Thyroid gland (tissue), 4 donors: ENCODE measurements at regions not wholly inside any gene's neighbourhood (a gene's known extent, or its start where the extent isn't known, plus 50 kb on each side); places are given as distances from the start of the nearest gene placed in this dataset.
"Not testable (repeated sequence)": the region's sequence is repeated elsewhere in the genome, so short reads cannot be mapped to it uniquely, and the experiment has no call there.

Experiments used
- DNase-seq, 2 donors: peaks; one replicate each; pipeline ENCODE4 v3.0.0-alpha.2; 2019
- H3K27ac ChIP-seq, 3 donors: fragments of 200-600 bp; sonication (generic); 1 replicate in 2 of 3; 2 replicates in 1 of 3; pipeline ENCODE4 v1.5.1; 2016 to 2019; ENCODE audit warnings: mild to moderate bottlenecking in 1 of 3, moderate library complexity in 1 of 3
- H3K27me3 ChIP-seq: fragments of 200-600 bp; sonication (generic); one replicate; pipeline ENCODE4 v1.5.1; 2019
- H3K36me3 ChIP-seq, 2 donors: fragments of 200-600 bp; sonication (generic); one replicate each; pipeline ENCODE4 v1.5.1; 2016 to 2019
- H3K4me1 ChIP-seq, 2 donors: fragments of 200-600 bp; sonication (generic); one replicate each; pipeline ENCODE4 v1.5.1; 2017 to 2019
- H3K4me3 ChIP-seq, 3 donors: fragments of 200-600 bp; sonication (generic); replicated peaks in 1 of 3; 1 replicate in 2 of 3; 2 replicates in 1 of 3; pipeline ENCODE4 v1.5.1; 2016; ENCODE audit warnings: mild to moderate bottlenecking in 1 of 3
- H3K9me3 ChIP-seq: fragments of 200-600 bp; sonication (generic); one replicate; pipeline ENCODE4 v1.5.1; 2017
- POLR2A ChIP-seq, 2 donors: fragments of 450-650 bp; IDR thresholded peaks; one replicate each; pipeline ENCODE4 v1.6.1; 2017; ENCODE audit warnings: antibody characterized with exemption in 2 of 2, mild to moderate bottlenecking in 2 of 2, moderate library complexity in 1 of 2
- WGBS, 2 donors: methylation state at CpG; one replicate each; pipeline ENCODE4 v1.1.5; 2017; 5-methylcytosine and 5-hydroxymethylcytosine counted together
- intact Hi-C: fragments of 100-400 bp; cut with DNase I; formaldehyde crosslinking; loops from one replicate; pipeline ENCODE4 v1.15.1; 2023
- TF ChIP-seq, protein P1 (sequence below), 6 experiments: fragments of 200-600 bp in 3 of 6; fragments of 450-650 bp in 3 of 6; sonication (generic) in 3 of 6; IDR thresholded peaks; one replicate each; pipeline ENCODE4 v1.5.1; 2016 to 2019; ENCODE audit warnings: antibody characterized with exemption in 6 of 6, mild to moderate bottlenecking in 2 of 6, inconsistent platforms in 1 of 6, moderate library complexity in 1 of 6

DNA sequence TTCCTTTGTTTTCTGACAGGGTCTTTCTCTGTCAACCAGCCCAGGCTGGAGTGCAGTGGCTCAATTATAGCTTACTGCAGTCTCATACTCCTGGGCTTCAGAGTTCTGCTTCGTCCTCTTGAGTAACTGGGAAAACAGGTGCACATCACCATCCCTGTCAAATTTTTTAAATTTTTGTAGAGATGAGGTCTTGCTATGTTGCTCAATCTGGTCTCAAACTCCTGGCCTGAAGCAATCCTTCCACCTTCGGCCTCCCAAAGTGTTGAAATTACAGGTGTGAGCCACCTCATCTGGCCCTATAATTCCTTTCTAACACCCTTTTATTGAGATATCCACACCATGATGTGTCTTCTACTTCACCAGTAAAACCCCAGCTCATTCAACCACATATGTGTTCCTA lies 341.6 kb upstream of the PCSK5 start:
- 94 to 95% methylated on average over 2 of the region's 2 CpGs for WGBS, 2 donors
- H3K27me3 ChIP-seq = no peaks in the 10 kb centered on the region

DNA sequence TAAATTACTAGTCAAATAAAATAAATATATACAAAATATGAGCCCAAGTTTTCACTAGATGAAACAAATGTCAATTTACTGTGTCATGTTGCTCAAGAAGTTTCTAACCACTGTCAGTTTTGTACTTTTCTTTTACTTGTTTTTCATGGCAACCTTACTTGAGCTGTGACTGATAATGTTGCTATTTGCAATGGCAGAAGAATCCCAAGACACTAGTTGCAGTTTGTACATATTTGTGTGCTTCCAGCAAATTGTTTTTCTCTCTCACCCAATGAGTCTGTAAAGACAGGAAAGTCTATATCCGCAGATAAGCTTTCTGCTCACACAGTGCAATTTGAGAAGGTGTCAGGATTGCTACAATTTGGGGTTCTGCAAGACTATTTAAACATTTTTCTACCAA lies 338.6 kb upstream of the PCSK5 start:
- WGBS, 2 donors = 73 to 85% methylated on average over 1 of the region's 1 CpG
- no peaks in the 10 kb centered on the region for H3K36me3 ChIP-seq

More for the DNA sequence above, 341.6 kb upstream of the PCSK5 start:
- H3K36me3 ChIP-seq = no peaks in the 10 kb centered on the region
- DNase-seq = no peak
- peaks cover 0 to 3% of the 10 kb centered on the region in 2 donors for H3K4me1 ChIP-seq
- TF ChIP-seq POLR2A (IDR thresholded peaks at IDR 0.05) = no peak
- TF ChIP-seq, protein P1, sequence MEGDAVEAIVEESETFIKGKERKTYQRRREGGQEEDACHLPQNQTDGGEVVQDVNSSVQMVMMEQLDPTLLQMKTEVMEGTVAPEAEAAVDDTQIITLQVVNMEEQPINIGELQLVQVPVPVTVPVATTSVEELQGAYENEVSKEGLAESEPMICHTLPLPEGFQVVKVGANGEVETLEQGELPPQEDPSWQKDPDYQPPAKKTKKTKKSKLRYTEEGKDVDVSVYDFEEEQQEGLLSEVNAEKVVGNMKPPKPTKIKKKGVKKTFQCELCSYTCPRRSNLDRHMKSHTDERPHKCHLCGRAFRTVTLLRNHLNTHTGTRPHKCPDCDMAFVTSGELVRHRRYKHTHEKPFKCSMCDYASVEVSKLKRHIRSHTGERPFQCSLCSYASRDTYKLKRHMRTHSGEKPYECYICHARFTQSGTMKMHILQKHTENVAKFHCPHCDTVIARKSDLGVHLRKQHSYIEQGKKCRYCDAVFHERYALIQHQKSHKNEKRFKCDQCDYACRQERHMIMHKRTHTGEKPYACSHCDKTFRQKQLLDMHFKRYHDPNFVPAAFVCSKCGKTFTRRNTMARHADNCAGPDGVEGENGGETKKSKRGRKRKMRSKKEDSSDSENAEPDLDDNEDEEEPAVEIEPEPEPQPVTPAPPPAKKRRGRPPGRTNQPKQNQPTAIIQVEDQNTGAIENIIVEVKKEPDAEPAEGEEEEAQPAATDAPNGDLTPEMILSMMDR (IDR thresholded peaks at IDR 0.05) = no peak
- no peaks in the 10 kb centered on the region for H3K9me3 ChIP-seq
- H3K27ac ChIP-seq = no peak overlapping the region
- no peak overlapping the region for H3K4me3 ChIP-seq
- intact Hi-C loops = no loop called here

DNA sequence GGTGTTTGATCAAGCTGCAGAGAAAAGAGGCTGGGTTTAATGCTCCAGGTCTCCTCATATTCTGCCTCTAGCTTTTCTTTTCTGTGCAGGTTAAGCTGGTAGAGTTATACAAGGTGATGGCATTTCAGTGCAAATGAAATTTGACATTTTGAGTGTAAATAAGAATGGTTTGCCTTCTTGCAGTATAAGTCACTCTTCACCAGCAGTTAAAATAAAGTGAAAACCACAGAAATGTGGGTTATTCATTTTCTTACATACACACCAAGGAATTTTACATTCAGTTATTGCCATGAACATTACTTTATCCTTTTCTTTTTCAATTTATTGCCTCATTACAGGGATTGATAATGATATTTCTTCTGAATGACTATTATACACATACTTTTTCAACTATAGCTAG lies 337.5 kb upstream of the PCSK5 start:
- Histone ChIP-seq H3K27ac (no peak overlapping the region), H3K4me3 (no peak overlapping the region), H3K36me3 (no peaks in the 10 kb centered on the region), H3K9me3 (no peaks in the 10 kb centered on the region), H3K4me1 (no peaks in the 10 kb centered on the region), H3K27me3 (no peaks in the 10 kb centered on the region)
- intact Hi-C loops = no loop called here
- DNase-seq = no peak
- TF ChIP-seq POLR2A (IDR thresholded peaks at IDR 0.05) = no peak
- TF ChIP-seq, protein P1 (IDR thresholded peaks at IDR 0.05) = no peak

More for the DNA sequence above, 338.6 kb upstream of the PCSK5 start:
- Histone ChIP-seq H3K9me3 (no peaks in the 10 kb centered on the region), H3K27ac (no peak overlapping the region), H3K4me1 (no peaks in the 10 kb centered on the region), H3K4me3 (no peak overlapping the region), H3K27me3 (no peaks in the 10 kb centered on the region)
- no peak for DNase-seq
- intact Hi-C loops = no loop called here
- TF ChIP-seq POLR2A (IDR thresholded peaks at IDR 0.05) = no peak
- TF ChIP-seq, protein P1 (IDR thresholded peaks at IDR 0.05) = no peak

DNA sequence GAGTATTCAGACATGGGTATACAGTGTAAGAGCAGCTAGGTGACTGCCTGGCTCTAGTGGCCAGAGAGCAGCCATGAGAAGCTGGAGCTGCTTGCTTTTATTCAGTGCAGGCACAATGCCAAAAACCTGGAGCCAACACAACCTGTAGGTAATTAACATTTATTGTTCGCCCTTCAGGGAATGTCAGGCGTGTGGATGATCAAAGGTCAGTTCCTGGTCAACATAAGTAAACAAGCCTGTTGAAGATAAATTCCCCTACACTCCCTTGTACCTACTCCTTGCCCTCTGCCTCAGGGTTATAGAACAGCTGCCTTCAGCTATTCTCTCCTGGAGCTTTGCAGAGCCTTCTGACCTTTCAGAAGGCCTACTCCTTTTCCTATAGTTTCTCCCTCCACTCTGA lies 323.7 kb upstream of the PCSK5 start:
- H3K9me3 ChIP-seq, H3K4me1 ChIP-seq, intact Hi-C loops, H3K36me3 ChIP-seq, DNase-seq, H3K27me3 ChIP-seq, H3K27ac ChIP-seq, H3K4me3 ChIP-seq: not testable (repeated sequence)
- WGBS, 2 donors = 74 to 94% methylated on average over 2 of the region's 2 CpGs

DNA sequence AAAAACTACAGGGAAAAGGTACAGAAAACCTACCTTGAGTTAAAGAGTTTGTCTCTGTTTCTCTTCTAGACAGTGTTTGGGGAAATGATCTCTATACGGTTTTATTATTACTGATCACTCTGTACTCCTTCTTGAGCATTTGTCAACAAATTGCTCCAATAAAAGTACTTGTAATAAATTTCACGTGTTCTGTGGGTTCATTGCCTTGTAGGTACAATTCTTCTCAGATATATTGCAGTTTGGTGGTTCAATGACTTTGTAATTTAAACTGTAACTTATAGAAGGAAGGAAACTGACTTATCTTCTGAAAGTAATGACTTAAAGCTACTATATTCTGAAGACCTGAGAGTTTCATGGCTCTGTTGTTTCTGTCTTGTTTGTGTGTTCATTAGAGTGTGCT lies 319.9 kb upstream of the PCSK5 start:
- intact Hi-C loops = no loop called here
- 35 to 48% methylated on average over 2 of the region's 2 CpGs for WGBS, 2 donors
- no peak for DNase-seq
- H3K9me3 ChIP-seq = no peaks in the 10 kb centered on the region
- no peak overlapping the region for H3K4me3 ChIP-seq
- no peaks in the 10 kb centered on the region for H3K36me3 ChIP-seq
- H3K27me3 ChIP-seq = no peaks in the 10 kb centered on the region
- TF ChIP-seq, protein P1 (IDR thresholded peaks at IDR 0.05) = no peak
- TF ChIP-seq POLR2A (IDR thresholded peaks at IDR 0.05) = no peak
- H3K4me1 ChIP-seq = no peaks in the 10 kb centered on the region
- no peak overlapping the region for H3K27ac ChIP-seq

DNA sequence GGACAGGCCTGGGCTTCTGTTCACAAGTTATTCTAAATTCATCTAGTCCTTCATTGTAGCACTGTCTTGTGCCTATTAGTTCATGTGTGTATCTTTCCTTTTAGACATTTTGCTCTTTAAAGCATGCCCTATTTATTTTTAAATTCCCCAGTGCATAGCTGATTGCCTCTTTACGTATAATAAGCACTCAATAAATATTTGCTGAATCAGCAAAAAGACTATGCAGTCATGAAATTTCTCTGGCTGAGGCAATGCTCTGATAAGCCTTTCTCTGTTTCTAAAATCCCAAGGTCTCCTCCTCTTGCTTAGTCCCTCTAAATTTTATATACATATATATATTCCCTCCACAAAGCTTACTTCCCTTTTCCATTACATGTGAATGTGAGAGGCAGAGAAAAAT lies 315.9 kb upstream of the PCSK5 start:
- intact Hi-C loops = no loop called here
- DNase-seq = no peak
- H3K27me3 ChIP-seq = no peaks in the 10 kb centered on the region
- no peak overlapping the region for H3K4me3 ChIP-seq
- TF ChIP-seq, protein P1 (IDR thresholded peaks at IDR 0.05) = no peak
- TF ChIP-seq POLR2A (IDR thresholded peaks at IDR 0.05) = no peak
- no peaks in the 10 kb centered on the region for H3K9me3 ChIP-seq
- 82 to 85% methylated on average over 1 of the region's 1 CpG for WGBS, 2 donors
- no peaks in the 10 kb centered on the region for H3K4me1 ChIP-seq
- H3K27ac ChIP-seq = no peak overlapping the region
- H3K36me3 ChIP-seq = no peaks in the 10 kb centered on the region
